ENCODE measurements at regions not wholly inside any gene's neighbourhood (a gene's known extent, or its start where the extent isn't known, plus 50 kb on each side); places are given as distances from the start of the nearest gene placed in this dataset.

DNA sequence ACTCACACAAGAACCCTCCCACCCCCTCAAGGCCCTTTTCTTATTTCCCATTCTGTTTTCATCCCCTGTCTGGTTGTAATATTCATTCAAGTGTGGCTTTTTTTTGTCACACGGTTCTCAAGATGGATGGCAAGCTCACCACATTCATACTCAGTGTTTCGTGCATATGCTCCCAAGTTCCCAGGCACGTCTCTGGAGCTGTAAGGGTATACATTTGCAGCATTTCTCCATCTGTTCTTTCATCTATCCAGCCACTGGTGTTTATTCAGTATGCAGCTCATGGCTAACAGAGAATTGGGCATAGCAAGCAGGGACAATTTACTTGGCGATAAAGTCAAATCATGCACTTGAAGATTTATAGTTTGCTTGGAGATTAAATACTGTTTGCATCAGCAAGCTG is 212.1 kb downstream of the GRIN2B start:
- no peak for DNase-seq
- no peak for TF ChIP-seq POLR2A (IDR thresholded peaks at IDR 0.05; ENCODE audit: low read length)
- TF ChIP-seq GATA1 (IDR thresholded peaks at IDR 0.05; ENCODE audit: low read depth, low read length): no peak

DNA sequence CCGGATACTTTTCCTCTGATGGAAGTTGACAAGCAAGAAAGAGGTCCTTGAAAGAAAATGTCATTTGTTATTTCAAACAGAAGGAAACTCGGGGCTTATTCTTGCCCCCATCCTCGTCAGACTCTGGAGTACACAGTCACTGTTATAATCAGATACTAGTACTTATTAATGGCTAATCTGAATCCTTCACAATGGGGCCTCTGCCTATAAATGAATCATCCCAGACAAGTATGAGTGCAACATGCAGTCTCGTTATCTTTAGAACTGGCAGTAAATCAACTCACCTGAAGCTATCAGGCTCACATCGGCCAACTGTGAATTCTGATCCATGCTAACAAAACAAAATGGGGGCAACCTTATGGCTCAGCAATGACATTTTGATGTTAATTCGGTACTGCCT is 216.7 kb downstream of the GRIN2B start:
- no peak for DNase-seq
- TF ChIP-seq POLR2A (IDR thresholded peaks at IDR 0.05; ENCODE audit: low read length) (no peak), GATA1 (IDR thresholded peaks at IDR 0.05; ENCODE audit: low read depth, low read length) (no peak)

DNA sequence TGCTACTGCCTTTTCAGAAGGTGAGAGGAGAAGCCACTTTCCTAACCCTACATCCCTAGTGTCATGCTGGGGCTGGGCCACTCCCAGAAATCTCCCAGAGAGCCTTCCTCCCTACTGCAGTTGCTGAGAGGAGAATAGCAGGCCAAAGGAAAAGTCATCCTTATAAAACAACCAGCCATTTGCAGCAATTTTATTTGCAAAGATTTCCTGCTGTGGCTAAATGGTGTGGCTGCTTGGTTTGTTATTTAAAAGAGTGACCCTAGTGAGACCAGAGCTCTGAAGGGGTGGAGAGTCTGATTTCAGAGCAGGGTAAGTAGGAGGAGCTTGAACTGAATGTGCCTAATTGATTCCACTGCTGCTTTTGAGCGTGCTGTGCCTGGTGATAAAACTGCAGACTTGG is 232.0 kb downstream of the GRIN2B start:
- TF ChIP-seq GATA1 (IDR thresholded peaks at IDR 0.05; ENCODE audit: low read depth, low read length) (no peak), POLR2A (IDR thresholded peaks at IDR 0.05; ENCODE audit: low read length) (no peak)
- DNase-seq: no peak

DNA sequence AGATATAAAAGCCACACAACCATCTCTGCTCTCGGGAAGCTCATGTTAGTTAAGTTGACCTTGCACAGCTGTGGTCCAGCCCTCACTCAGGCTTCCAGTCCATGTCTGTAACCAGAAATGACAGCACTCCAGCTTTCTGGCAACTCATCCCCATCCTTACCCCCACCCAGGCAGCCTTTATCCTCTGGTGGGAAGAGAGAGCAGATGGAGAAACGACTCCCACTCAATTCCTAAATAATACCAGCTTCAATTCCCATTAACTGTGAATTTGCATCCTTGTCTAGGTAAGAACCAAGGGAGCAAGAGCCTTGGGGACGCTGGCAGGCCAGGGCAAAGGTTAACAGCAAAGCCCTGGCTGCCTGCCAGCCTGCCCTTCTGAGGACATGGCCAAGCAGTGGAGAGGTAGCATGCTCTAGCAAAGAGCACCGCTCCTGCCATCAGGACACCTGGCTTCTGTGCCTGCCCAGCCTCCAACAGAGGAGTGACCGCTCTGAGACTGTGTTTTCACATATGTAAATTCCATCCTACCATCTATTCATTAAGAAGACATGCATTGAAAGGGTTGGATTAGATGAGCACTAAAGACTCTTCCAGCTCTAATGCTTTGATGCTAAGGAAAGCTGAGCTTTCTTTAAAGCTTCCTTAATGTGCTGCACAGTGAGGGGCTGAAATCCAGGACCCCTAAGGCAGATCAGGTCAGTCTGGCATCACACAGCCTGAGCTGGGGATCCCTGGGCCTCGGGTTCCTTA is 236.1 kb downstream of the GRIN2B start:
- no peak for TF ChIP-seq GATA1 (IDR thresholded peaks at IDR 0.05; ENCODE audit: low read depth, low read length)
- no peak for TF ChIP-seq POLR2A (IDR thresholded peaks at IDR 0.05; ENCODE audit: low read length)
- no peak for DNase-seq

DNA sequence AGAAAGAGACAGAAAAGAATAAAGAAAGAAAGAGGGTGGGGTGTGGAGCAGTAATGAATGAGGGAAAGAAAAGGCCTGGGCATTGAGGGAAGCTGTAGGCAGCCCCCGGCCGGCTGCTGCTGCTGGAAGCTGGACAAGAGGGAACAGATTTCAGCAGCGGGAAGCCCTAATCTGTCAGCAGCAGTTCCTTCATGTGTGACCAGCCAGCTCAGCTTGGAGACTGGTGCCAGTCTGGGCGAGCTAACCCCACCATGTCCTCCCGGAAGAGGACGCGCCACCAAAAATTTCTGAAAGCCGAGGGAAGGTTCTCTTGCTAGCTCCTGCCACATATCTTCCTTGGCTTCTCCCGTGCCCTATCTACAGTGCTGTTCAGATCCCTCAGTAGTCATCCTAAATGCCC is 236.8 kb downstream of the GRIN2B start:
- no peak for DNase-seq
- TF ChIP-seq POLR2A (IDR thresholded peaks at IDR 0.05; ENCODE audit: low read length): no peak
- TF ChIP-seq GATA1 (IDR thresholded peaks at IDR 0.05; ENCODE audit: low read depth, low read length): no peak

DNA sequence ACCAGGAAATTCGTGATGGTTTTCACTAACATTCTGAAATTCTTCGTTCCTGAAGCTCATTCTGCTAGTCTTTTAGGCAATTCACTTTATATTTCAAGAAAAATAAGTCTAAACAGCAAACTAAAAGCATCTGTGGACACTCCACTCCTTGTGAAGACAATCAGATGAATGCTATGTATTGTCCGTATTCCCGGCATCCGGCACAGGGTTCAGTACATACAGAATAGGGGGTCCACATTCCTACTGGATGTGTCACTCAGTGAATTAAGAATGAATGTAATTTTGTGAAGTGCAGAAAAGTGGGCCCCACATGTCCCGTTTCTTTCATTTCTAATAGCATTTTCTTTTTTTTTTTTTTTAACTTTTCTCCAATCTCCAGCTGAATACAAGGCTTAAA is 241.3 kb downstream of the GRIN2B start:
- TF ChIP-seq POLR2A (IDR thresholded peaks at IDR 0.05; ENCODE audit: low read length) (no peak), GATA1 (IDR thresholded peaks at IDR 0.05; ENCODE audit: low read depth, low read length) (no peak)
- no peak for DNase-seq

DNA sequence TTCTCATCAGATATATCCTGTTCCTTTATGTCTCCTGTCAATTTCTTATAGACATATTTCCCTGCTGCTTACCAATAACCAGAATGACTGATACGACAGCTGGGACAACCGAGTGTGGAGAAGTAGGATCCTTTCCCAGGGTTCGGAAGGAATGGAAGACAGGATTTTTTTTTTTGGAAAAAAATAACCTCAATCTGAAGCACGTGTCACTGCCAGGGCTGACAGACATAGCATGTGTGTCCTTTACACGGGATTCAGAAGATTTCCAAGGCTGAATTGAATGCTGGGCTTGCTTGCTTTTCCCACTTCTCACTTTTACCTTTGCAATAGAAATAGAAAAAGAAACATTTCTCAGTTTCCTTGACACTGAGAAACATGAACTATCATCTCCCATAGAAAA is 245.7 kb downstream of the GRIN2B start:
- no peak for TF ChIP-seq POLR2A (IDR thresholded peaks at IDR 0.05; ENCODE audit: low read length)
- TF ChIP-seq GATA1 (IDR thresholded peaks at IDR 0.05; ENCODE audit: low read depth, low read length): no peak
- DNase-seq: no peak

DNA sequence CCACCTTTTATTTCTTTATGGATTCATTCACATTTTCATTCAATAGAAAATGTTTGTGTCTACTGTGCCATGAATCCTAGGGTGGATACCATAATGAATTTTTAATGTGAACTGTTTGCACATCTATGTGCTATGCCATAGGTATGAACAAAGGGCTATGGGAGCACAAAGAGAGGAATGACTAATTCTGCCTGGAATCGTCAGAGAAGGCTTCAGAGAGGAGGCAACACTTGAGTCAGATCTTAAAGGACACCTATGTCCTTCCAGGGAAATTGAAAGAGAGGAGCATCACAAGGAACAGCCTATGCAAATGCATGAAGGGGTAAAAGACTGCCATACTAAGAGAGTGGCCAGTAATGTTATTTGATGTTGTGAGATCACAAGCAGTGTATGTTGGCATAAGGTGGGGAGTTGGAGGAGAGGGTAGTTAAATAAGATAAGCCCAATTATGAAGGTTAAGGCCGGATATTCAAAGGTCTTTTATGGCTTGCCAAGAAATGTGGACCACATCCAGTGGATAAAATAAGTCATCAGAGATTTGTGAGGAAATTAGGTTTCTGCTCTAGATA is 246.7 kb downstream of the GRIN2B start:
- TF ChIP-seq GATA1 (IDR thresholded peaks at IDR 0.05; ENCODE audit: low read depth, low read length) (no peak), POLR2A (IDR thresholded peaks at IDR 0.05; ENCODE audit: low read length) (no peak)
- no peak for DNase-seq

DNA sequence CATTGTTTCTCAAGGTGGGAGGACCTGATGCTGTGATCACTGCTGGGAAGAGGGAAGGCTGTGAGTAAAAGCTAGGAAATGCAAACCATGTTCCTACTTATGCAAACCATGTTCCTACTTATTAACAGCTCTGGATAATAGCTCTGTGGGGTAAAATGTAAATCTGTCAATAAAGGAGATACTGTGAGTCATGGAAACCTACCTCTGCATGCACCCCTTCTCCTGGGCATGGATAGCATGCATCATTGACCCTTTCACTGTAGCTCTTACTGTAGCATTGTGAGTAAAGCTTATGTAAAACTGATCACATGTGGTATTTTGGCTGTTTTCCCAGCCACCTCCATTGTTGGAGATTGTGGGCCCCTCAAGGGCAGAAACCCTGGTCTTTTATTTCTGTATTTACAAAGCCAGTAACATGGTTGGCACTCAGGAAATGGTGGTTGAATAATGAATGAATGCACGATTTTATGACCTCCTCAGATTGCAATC is 253.7 kb downstream of the GRIN2B start:
- DNase-seq: no peak
- no peak for TF ChIP-seq GATA1 (IDR thresholded peaks at IDR 0.05; ENCODE audit: low read depth, low read length)
- TF ChIP-seq POLR2A (IDR thresholded peaks at IDR 0.05; ENCODE audit: low read length): no peak

DNA sequence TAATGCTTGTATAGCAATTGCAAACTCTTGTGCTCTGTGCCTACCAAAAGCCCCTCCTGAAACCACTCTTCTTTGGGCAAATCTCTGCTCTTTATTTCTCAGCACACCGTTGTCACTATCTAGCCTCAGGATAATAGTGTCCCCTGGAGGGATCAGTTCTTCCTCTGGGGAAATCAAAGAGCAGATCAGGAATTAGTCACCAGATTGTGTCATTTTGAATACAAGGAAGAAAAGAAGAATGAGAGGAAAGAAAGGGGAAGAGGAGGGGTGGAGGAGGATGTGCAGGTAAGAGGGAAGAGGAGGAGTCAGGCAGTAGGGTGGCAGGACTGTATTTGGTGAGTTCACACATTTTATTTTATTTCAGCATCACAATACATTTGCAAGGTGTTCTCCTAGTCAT is 256.4 kb downstream of the GRIN2B start:
- no peak for TF ChIP-seq POLR2A (IDR thresholded peaks at IDR 0.05; ENCODE audit: low read length)
- no peak for TF ChIP-seq GATA1 (IDR thresholded peaks at IDR 0.05; ENCODE audit: low read depth, low read length)
- no peak for DNase-seq

DNA sequence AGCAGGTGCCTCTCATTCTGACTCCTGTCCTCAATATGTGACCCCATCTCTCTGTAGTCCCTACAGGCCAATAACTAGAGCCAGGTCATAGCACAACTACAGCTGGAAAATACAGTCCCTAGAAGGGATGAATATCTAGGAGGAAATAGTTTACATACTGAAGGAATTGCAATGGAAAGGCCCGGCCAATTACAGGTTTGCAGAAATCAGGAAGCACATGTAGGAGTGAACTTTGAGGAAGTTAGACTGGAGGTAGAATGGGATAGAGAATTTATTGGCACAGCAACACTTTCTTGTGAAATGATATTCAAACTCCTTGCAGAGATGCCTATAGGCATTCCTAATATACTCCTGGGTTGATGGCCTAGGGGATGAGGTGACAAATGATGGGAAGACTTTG is 257.3 kb downstream of the GRIN2B start:
- DNase-seq: no peak
- TF ChIP-seq GATA1 (IDR thresholded peaks at IDR 0.05; ENCODE audit: low read depth, low read length) (no peak), POLR2A (IDR thresholded peaks at IDR 0.05; ENCODE audit: low read length) (no peak)

DNA sequence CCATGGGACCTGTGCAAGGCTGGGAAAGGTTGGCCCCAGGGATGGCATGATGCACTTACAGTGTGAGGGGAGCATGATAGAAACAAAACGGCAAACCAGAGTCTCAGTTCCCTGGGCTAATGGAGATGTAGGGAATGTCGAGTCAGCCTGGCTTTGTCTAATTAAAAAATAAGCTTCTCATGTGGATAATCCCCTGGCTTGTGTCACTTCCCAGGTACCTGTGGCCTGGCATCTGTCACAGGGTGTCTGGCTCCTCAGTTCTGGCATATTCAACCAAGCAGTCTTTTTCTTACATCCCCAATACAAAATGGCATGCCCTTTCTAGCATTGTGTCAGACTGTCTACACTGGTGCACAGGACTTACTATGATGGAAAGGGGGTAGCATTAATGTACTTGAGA is 261.4 kb downstream of the GRIN2B start:
- DNase-seq: no peak
- no peak for TF ChIP-seq GATA1 (IDR thresholded peaks at IDR 0.05; ENCODE audit: low read depth, low read length)
- no peak for TF ChIP-seq POLR2A (IDR thresholded peaks at IDR 0.05; ENCODE audit: low read length)

DNA sequence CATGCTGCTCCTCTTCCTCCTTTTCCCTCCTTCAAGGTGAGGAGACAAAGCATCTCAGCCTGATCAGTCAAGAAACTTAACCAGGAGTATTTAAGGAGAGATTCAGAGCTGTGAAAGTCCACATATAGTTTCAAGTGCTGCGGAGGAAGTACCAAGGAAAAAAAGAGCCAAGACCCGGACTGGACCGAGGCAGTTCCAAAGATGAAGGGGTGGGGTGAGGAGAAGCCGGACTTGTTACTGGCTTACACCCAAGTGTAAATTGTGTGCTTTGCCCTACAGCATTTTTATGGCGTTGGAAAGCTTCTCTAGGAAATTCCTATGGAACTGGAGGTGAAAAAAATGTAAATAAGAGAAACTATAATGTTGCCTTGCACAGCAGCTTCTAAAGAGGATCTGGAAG is 263.1 kb downstream of the GRIN2B start:
- no peak for DNase-seq
- no peak for TF ChIP-seq GATA1 (IDR thresholded peaks at IDR 0.05; ENCODE audit: low read depth, low read length)
- TF ChIP-seq POLR2A (IDR thresholded peaks at IDR 0.05; ENCODE audit: low read length): no peak

DNA sequence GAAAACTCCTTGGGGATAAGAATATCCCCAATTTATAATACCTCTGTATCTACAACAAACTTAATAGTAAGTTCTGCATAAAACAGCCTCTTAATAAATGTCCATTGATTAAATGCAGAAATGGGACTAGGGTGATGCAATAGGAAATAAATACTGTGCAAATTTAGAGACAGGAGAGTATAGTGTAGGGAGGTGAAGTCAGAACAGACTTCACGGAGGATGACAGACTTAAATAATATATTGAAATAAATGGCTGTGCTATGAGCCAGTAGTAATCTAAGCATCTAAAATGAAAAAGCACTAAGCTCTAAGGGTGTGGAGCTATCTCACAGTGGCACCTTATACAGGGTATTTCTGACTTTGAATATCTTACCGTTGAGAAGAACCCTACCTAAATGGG is 265.3 kb downstream of the GRIN2B start:
- no peak for DNase-seq
- no peak for TF ChIP-seq GATA1 (IDR thresholded peaks at IDR 0.05; ENCODE audit: low read depth, low read length)
- TF ChIP-seq POLR2A (IDR thresholded peaks at IDR 0.05; ENCODE audit: low read length): no peak

Data from erythroblast (primary cell).